ENCODE measurements at regions not wholly inside any gene's neighbourhood (a gene's known extent, or its start where the extent isn't known, plus 50 kb on each side); places are given as distances from the start of the nearest gene placed in this dataset.

DNA sequence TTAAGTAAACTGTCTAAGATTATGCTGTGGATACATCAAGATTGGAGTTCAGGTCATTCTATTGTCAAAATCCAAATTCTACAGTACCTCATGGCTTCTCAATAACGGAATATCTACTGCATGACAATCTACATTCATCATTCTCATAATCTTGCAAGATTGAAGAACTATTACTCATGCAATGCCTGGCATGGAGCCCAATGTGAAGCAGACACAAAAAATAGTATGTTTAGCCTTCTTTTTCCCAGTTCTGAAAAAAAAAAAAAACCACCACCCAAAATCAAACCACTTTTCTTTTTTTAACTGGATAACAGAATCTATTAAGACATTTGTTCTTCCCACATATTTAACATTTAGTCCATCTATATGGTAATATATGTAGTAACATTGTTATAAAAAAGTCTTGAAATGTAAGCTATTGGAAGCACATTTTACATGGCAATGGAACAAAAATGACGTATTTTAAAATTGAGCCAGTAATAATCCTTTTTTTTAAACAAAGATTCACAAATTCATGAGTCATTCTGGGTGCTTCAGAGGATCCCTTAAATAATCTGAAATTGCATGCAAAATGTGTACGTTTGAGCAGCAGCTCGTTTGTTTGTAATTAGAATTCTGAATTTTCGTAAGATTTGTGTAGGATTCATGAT lies 232.2 kb upstream of the FMR1 start:
- intact Hi-C loops (cut with micrococcal nuclease) (loop anchor here (10.0 kb wide), 1 partner anchor 205 kb away; no protein-coding TSS in a partner anchor), dilution Hi-C loops (cut with HindIII; ENCODE audit: low sequenced_read_pairs, unreplicated experiment) (no loop called here), in situ Hi-C loops (cut with MboI; ENCODE audit: low sequenced_read_pairs) (no loop called here)
- Histone ChIP-seq H3K14ac (replicated peaks; ENCODE audit: low read depth, low read length) (no peak overlapping the region), H4K5ac (ENCODE audit: low read depth, low read length) (no peak overlapping the region), H2AFZ (replicated peaks; ENCODE audit: low read length, poor library complexity) (no peak overlapping the region), H3K27ac (ENCODE audit: insufficient read depth, low read length) (no peak overlapping the region), H4K8ac (ENCODE audit: low read depth in 2 of 2, low read length in 2 of 2) (no peak overlapping the region), H3K4ac (ENCODE audit: low read depth, low read length) (no peak overlapping the region), H3K4me2 (ENCODE audit: low read depth, low read length) (no peak overlapping the region), H3K9me1 (ENCODE audit: insufficient read depth, low read length) (no peaks in the 10 kb centered on the region), H3K23ac (ENCODE audit: low read depth, low read length) (no peak overlapping the region), H3K4me1 (ENCODE audit: control insufficient read depth, insufficient read depth, low read length) (no peaks in the 10 kb centered on the region), H3K56ac (ENCODE audit: extremely low read depth, insufficient read depth, low read length) (no peak overlapping the region), H3K27me3 (ENCODE audit: control insufficient read depth, insufficient read depth, low read length) (no peaks in the 10 kb centered on the region), H3K9me3 (ENCODE audit: control insufficient read depth, insufficient read depth, low read length) (peaks cover 6% of the 10 kb centered on the region; the same call in 1 of the 2 replicates), H3K18ac (ENCODE audit: low read depth, low read length) (no peak overlapping the region), H4K20me1 (ENCODE audit: insufficient read depth, low read length) (no peaks in the 10 kb centered on the region), H3K9ac (ENCODE audit: low read depth, low read length) (no peak overlapping the region), H2AK9ac (replicated peaks; ENCODE audit: low read depth, low read length, poor library complexity) (no peak overlapping the region), H2BK5ac (ENCODE audit: low read depth, low read length, poor library complexity, severe bottlenecking) (no peak overlapping the region), H2AK5ac (ENCODE audit: low read depth, low read length) (no peak overlapping the region), H3K36me3 (ENCODE audit: control insufficient read depth, insufficient read depth, low read length) (no peaks in the 10 kb centered on the region), H2BK15ac (ENCODE audit: low read depth, low read length) (no peak overlapping the region), H4K91ac (ENCODE audit: insufficient read depth, low read depth, low read length) (no peak overlapping the region), H3K4me3 (ENCODE audit: insufficient read depth, low read depth, low read length) (no peak overlapping the region), H3K79me1 (ENCODE audit: low read depth in 1 of 2, low read length in 2 of 2) (no peaks in the 10 kb centered on the region), H2BK120ac (ENCODE audit: low read depth, low read length) (no peak overlapping the region), H2BK20ac (ENCODE audit: low read depth, low read length) (no peak overlapping the region)
- ATAC-seq (ENCODE audit: low read depth) (no peak), DNase-seq (no peak)
- POLR2A ChIA-PET (ENCODE audit: unreplicated experiment), result no interaction called here
- no TSS peak for BruUV-seq (replicated peaks)
- TF ChIP-seq, protein P1, sequence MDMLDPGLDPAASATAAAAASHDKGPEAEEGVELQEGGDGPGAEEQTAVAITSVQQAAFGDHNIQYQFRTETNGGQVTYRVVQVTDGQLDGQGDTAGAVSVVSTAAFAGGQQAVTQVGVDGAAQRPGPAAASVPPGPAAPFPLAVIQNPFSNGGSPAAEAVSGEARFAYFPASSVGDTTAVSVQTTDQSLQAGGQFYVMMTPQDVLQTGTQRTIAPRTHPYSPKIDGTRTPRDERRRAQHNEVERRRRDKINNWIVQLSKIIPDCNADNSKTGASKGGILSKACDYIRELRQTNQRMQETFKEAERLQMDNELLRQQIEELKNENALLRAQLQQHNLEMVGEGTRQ (IDR thresholded peaks at IDR 0.05; ENCODE audit: low read depth, low read length), result no peak
- TF ChIP-seq CHD1 (IDR thresholded peaks at IDR 0.05; ENCODE audit: low read depth, low read length) (no peak), NFE2L2 (IDR thresholded peaks at IDR 0.05; ENCODE audit: low read depth, low read length) (no peak), BHLHE40 (IDR thresholded peaks at IDR 0.05; ENCODE audit: low read depth, low read length) (no peak), SMC3 (IDR thresholded peaks at IDR 0.05; ENCODE audit: low read depth, low read length) (no peak), RAD21 (IDR thresholded peaks at IDR 0.05; ENCODE audit: low read length) (no peak), RCOR1 (IDR thresholded peaks at IDR 0.05; ENCODE audit: insufficient replicate concordance, low read length) (no peak), RFX5 (IDR thresholded peaks at IDR 0.05; ENCODE audit: low read depth, low read length) (no peak), FOS (IDR thresholded peaks at IDR 0.05; ENCODE audit: low read depth, low read length) (no peak), CEBPB (IDR thresholded peaks at IDR 0.05; ENCODE audit: low read depth, low read length) (no peak), MAFK (IDR thresholded peaks at IDR 0.05; ENCODE audit: low read depth, low read length) (no peak), MAZ (IDR thresholded peaks at IDR 0.05; ENCODE audit: borderline replicate concordance, low read depth, low read length) (no peak), POLR2A (IDR thresholded peaks at IDR 0.05; ENCODE audit: low read depth, low read length) (no peak), MXI1 (IDR thresholded peaks at IDR 0.05; ENCODE audit: borderline replicate concordance, low read depth, low read length) (no peak)
- TF ChIP-seq, protein P2, sequence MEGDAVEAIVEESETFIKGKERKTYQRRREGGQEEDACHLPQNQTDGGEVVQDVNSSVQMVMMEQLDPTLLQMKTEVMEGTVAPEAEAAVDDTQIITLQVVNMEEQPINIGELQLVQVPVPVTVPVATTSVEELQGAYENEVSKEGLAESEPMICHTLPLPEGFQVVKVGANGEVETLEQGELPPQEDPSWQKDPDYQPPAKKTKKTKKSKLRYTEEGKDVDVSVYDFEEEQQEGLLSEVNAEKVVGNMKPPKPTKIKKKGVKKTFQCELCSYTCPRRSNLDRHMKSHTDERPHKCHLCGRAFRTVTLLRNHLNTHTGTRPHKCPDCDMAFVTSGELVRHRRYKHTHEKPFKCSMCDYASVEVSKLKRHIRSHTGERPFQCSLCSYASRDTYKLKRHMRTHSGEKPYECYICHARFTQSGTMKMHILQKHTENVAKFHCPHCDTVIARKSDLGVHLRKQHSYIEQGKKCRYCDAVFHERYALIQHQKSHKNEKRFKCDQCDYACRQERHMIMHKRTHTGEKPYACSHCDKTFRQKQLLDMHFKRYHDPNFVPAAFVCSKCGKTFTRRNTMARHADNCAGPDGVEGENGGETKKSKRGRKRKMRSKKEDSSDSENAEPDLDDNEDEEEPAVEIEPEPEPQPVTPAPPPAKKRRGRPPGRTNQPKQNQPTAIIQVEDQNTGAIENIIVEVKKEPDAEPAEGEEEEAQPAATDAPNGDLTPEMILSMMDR (conservative IDR thresholded peaks at IDR 0.05; ENCODE audit: low read depth, low read length), result no peak
- TF ChIP-seq, protein P3, sequence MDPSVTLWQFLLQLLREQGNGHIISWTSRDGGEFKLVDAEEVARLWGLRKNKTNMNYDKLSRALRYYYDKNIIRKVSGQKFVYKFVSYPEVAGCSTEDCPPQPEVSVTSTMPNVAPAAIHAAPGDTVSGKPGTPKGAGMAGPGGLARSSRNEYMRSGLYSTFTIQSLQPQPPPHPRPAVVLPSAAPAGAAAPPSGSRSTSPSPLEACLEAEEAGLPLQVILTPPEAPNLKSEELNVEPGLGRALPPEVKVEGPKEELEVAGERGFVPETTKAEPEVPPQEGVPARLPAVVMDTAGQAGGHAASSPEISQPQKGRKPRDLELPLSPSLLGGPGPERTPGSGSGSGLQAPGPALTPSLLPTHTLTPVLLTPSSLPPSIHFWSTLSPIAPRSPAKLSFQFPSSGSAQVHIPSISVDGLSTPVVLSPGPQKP (IDR thresholded peaks at IDR 0.05; ENCODE audit: borderline replicate concordance, low read depth, low read length), result no peak
- CTCF ChIA-PET, result no interaction called here
- no CpG with 5 or more reads among the region's 5 CpGs for WGBS, 2 experiments (ENCODE audit: extremely low coverage in 2 of 2, insufficient read length in 1 of 2)

Data from IMR-90 (cell line).